A673 (cell line): ENCODE measurements at regions not wholly inside any gene's neighbourhood (a gene's known extent, or its start where the extent isn't known, plus 50 kb on each side); places are given as distances from the start of the nearest gene placed in this dataset.
A peak's percentile ranks its signal among the peaks of the same experiment; 100 is the strongest.

ENCODE experiments used
- BruUV-seq: library from RNA; stranded (reverse); fragments of 400-500 nt; replicated peaks from 2 replicates; lab custom pipeline; 2021; lab: Mats Ljungman, UMichigan
- CTCF ChIA-PET: fragments of 300-600 bp; sonication (Branson Sonifier 250); formaldehyde crosslinking; loops from one replicate; lab custom pipeline; 2022; ENCODE audit warnings: antibody characterized with exemption; lab: Charles Lee
- POLR2A ChIA-PET: fragments of 300-600 bp; sonication (Branson Sonifier 250); formaldehyde crosslinking; loops from one replicate; lab custom pipeline; 2022; ENCODE audit warnings: antibody characterized with exemption; ENCODE audit not compliant: low non-redundant PET; lab: Charles Lee
- DNase-seq: peaks from one replicate; pipeline ENCODE4 v3.0.0-alpha.2; 2015; ENCODE audit warnings: low spot score
- H3K27ac ChIP-seq: fragments of 200-600 bp; sonication (generic); 2 replicates; pipeline ENCODE4 v1.5.1; 2016; ENCODE audit warnings: mixed run types, low read depth, mild to moderate bottlenecking, mixed read lengths, antibody characterized with exemption, low read length; ENCODE audit not compliant: poor library complexity, severe bottlenecking
- H3K27me3 ChIP-seq: fragments of 200-600 bp; sonication (generic); replicated peaks from 2 replicates; pipeline ENCODE4 v1.6.1; 2017; ENCODE audit warnings: mixed run types, low read depth, mild to moderate bottlenecking, mixed read lengths, antibody characterized with exemption, low read length; ENCODE audit not compliant: insufficient read depth, poor library complexity
- H3K36me3 ChIP-seq: fragments of 200-600 bp; sonication (generic); 2 replicates; pipeline ENCODE4 v1.6.1; 2016; ENCODE audit warnings: mixed run types, mild to moderate bottlenecking, mixed read lengths, antibody characterized with exemption, low read length; ENCODE audit not compliant: insufficient read depth, poor library complexity, severe bottlenecking
- H3K4me1 ChIP-seq: fragments of 200-600 bp; sonication (generic); 2 replicates; pipeline ENCODE4 v1.6.1; 2017; ENCODE audit warnings: mixed run types, mild to moderate bottlenecking, mixed read lengths, antibody characterized with exemption, low read length; ENCODE audit not compliant: insufficient read depth, poor library complexity, severe bottlenecking
- H3K4me3 ChIP-seq: fragments of 200-600 bp; sonication (generic); 2 replicates; pipeline ENCODE4 v1.5.1; 2016; ENCODE audit warnings: low read depth, mixed run types, mild to moderate bottlenecking, mixed read lengths, low read length; ENCODE audit not compliant: poor library complexity, severe bottlenecking
- H3K9me3 ChIP-seq: fragments of 200-600 bp; sonication (generic); 2 replicates; pipeline ENCODE4 v1.6.1; 2016; ENCODE audit warnings: mixed run types, low read depth, mild to moderate bottlenecking, mixed read lengths, antibody characterized with exemption, low read length; ENCODE audit not compliant: poor library complexity, severe bottlenecking
- EZH2 ChIP-seq: fragments of 200-600 bp; sonication (generic); IDR thresholded peaks from 2 replicates; pipeline ENCODE4 v1.6.1; 2017; ENCODE audit warnings: borderline replicate concordance, low read depth, mild to moderate bottlenecking, mixed read lengths, antibody characterized with exemption, low read length; ENCODE audit not compliant: poor library complexity, severe bottlenecking
- intact Hi-C: fragments of 100-400 bp; cut with micrococcal nuclease; formaldehyde crosslinking; loops from one replicate; pipeline ENCODE4 v1.10.0; 2022; ENCODE audit not compliant: unreplicated experiment
- TF ChIP-seq, protein P1 (sequence below): fragments of 300-800, 200-600 bp; sonication (generic); conservative IDR thresholded peaks from 2 replicates; pipeline ENCODE4 v1.5.1; 2017; ENCODE audit warnings: low read depth, mild to moderate bottlenecking, antibody characterized with exemption, low read length, moderate library complexity, mixed read lengths

DNA sequence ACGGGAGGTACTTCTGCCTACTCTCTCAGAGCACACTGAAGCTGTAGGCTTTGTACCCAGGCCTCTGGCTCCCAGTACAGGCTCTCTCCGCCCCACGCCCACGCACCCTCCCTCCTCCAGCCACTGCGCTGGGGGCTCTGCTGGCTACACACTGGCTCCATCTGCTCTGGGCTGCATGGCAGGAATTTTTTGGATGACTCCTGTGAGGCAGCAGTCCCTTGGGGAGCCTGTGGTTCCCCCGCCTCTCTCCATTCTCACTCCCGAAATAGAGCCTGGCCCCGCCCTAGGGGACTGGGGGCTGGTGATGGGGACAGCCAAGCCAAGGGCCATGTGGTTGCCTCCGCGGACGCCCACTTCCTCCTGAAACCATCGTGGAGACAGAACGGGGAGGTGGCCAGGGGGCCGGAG lies 58.1 kb upstream of the ADRA2C start:
- ChIA-PET CTCF (no interaction called here), POLR2A (no interaction called here)
- peak; percentile 40 for DNase-seq
- no peaks in the 10 kb centered on the region for H3K4me1 ChIP-seq
- BruUV-seq = no TSS peak
- no peak overlapping the region for H3K4me3 ChIP-seq
- H3K27ac ChIP-seq = no peak overlapping the region
- H3K27me3 ChIP-seq = peaks cover 16% of the 10 kb centered on the region
- TF ChIP-seq, protein P1, sequence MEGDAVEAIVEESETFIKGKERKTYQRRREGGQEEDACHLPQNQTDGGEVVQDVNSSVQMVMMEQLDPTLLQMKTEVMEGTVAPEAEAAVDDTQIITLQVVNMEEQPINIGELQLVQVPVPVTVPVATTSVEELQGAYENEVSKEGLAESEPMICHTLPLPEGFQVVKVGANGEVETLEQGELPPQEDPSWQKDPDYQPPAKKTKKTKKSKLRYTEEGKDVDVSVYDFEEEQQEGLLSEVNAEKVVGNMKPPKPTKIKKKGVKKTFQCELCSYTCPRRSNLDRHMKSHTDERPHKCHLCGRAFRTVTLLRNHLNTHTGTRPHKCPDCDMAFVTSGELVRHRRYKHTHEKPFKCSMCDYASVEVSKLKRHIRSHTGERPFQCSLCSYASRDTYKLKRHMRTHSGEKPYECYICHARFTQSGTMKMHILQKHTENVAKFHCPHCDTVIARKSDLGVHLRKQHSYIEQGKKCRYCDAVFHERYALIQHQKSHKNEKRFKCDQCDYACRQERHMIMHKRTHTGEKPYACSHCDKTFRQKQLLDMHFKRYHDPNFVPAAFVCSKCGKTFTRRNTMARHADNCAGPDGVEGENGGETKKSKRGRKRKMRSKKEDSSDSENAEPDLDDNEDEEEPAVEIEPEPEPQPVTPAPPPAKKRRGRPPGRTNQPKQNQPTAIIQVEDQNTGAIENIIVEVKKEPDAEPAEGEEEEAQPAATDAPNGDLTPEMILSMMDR = no peak
- TF ChIP-seq EZH2 = no peak
- no peaks in the 10 kb centered on the region for H3K9me3 ChIP-seq
- H3K36me3 ChIP-seq = no peaks in the 10 kb centered on the region
- intact Hi-C loops = no loop called here

- intact Hi-C loops = no loop called here
- no peaks in the 10 kb centered on the region for H3K9me3 ChIP-seq
- H3K36me3 ChIP-seq = no peaks in the 10 kb centered on the region
- no peak for DNase-seq
- no peak for TF ChIP-seq EZH2
- TF ChIP-seq, protein P1 = no peak
- ChIA-PET POLR2A (no interaction called here), CTCF (no interaction called here)
- H3K27me3 ChIP-seq = peaks cover 16% of the 10 kb centered on the region
- H3K27ac ChIP-seq = no peak overlapping the region
- BruUV-seq = no TSS peak
- no peak overlapping the region for H3K4me3 ChIP-seq
- H3K4me1 ChIP-seq = no peaks in the 10 kb centered on the region
These were observed 58.6 kb upstream of the ADRA2C start for GRCh38 chr4:3707423-3708102.

DNA sequence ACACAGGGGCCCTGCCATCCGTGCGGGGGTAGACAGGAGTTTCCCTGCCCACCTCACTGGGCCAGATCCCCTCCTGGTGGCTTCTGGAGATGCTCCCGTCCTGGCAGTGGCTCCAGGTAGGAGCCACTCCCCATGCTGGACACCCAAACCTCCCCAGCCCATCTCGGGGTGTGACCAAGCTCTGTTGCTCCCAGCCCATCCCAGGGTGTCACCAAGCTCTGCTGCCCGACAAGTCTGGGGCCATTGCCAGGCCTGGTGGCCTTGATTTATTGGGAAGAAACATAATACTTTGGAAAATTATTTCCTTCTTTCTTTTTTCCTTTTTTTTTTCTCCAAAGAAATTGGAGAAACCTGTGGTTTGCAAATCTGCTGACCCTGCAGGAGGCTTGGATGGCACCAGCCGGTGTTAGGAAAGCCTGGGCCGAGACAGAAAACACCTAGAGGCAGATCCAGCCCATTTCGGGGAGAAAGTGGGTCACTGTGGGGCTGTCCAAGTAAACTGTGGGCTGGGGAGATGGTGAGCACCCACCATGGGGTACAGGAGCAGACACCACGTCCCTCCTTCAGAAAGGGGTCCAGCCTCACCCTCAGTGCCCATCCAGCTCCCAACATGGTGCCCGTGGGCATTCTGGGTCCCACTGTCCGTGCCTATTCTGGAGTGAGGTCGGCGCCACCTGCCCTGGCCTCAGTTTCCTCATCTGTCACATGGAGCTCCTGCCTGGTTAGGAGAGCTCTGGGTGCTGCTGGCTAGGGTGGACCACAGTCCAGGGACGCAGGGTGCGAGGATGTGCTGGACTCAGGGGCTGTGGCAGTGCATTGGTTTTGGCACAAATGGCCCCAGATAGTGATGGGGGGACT lies 59.4 kb upstream of the ADRA2C start:
- CTCF ChIA-PET = no interaction called here
- BruUV-seq = no TSS peak

More for the DNA sequence above, 59.4 kb upstream of the ADRA2C start:
- Histone ChIP-seq H3K4me3 (no peak overlapping the region), H3K9me3 (no peaks in the 10 kb centered on the region), H3K27me3 (peaks cover 16% of the 10 kb centered on the region), H3K27ac (no peak overlapping the region), H3K4me1 (no peaks in the 10 kb centered on the region), H3K36me3 (no peaks in the 10 kb centered on the region)
- intact Hi-C loops = no loop called here
- POLR2A ChIA-PET = no interaction called here
- TF ChIP-seq, protein P1 = no peak
- TF ChIP-seq EZH2 = no peak
- DNase-seq = no peak
